GM18505 (cell line): ENCODE measurements at regions not wholly inside any gene's neighbourhood (a gene's known extent, or its start where the extent isn't known, plus 50 kb on each side); places are given as distances from the start of the nearest gene placed in this dataset.

ENCODE experiments used
- ATAC-seq: cut with Tn5 transposase; IDR thresholded peaks from one replicate; pipeline ENCODE4 v1.9.1; 2021; ENCODE audit not compliant: unreplicated experiment
- POLR2A ChIP-seq: IDR thresholded peaks from 4 replicates; pipeline ENCODE4 v1.6.1; 2011; ENCODE audit warnings: borderline replicate concordance; ENCODE audit not compliant: insufficient read depth, insufficient read length; ENCODE audit errors: extremely low read depth

DNA sequence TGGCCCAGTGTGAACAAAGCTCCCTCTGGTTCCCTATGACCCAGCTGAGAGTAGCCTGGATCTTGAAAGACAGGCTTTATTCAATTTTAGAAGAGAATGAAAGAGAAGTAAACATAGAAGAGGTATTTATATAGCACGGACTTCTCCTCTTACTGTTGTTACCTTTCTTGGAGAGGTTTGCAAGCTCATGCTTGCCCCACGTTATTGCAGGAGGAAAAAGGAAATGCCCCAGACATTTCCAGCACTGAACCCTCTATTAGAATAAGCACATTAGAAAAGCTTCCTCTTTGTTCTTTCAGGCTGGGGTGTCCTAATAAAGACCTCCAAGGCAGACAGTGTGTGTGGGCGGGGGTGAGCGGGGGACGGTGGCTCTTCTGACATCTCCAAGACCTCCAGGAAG lies 98.7 kb upstream of the AGBL1 start:
- ATAC-seq: no peak
- TF ChIP-seq POLR2A: no peak

- no peak for TF ChIP-seq POLR2A
- ATAC-seq: no peak
Observed at GRCh38 chr15:85984241-85984640, 95.4 kb upstream of the AGBL1 start.

DNA sequence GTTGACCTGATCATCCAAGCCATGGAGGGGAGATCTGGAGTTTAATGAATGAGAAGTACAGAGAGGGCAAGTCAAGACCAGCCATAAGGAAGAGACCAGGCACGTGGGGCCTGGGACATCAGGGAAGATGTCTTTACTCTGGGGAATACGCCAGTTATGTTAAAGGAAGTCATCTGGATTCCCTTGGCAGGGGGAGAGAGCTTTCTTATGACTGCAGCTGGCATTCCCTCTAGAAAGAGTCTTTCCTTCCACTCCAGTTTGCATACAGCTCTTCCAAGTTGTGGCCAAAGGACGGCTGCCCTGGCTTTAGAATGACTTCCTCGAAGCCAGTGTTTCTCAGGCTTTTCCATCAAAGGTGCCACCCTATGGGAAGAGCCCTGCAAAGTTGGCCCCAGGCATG lies 93.6 kb upstream of the AGBL1 start:
- no peak for TF ChIP-seq POLR2A
- ATAC-seq: no peak

GRCh38 chr15:85986741-85987140 lies 92.9 kb upstream of the AGBL1 start:
- no peak for TF ChIP-seq POLR2A
- ATAC-seq: no peak

DNA sequence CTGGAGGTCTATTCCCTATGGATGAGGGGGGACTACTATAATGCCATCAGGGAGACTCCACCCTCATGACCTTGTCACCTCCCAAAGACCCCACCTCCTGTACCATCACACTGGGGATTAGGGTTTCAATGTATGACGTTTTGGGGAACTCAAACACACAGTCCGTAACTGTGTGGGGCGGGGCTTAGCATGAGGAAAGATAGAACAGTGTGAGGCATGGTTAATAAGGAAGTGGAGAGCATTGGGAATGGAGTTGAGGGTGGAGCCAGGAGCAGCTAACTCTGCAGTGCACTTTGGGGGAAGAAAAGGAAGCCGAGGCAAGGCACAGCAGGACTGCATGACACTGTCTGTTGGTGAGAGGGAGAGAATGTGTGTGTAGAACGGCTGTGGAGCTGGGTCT lies 90.9 kb upstream of the AGBL1 start:
- TF ChIP-seq POLR2A: no peak
- ATAC-seq: no peak

GRCh38 chr15:85992224-85992623 lies 87.4 kb upstream of the AGBL1 start:
- no peak for TF ChIP-seq POLR2A
- ATAC-seq: no peak

DNA sequence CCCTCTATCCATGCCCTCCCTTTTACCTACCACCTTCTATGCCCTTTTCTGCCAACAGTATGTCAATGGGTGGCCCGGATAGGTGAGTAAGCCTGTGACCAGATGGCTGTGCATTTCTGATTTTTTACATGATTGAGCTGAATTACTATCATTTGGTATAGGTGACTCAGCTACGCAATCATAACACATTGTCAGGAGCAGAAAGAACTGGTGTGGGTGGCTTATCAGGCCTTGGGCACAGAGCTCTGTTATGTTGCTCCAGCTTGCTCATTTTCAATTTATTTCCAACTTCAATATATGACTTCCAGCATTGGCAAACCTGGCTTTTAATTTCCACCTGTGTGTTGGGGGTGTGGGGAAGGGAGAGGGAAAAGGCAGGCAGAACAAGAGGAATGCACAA lies 86.6 kb upstream of the AGBL1 start:
- TF ChIP-seq POLR2A: no peak
- ATAC-seq: no peak

- no peak for TF ChIP-seq POLR2A
- no peak for ATAC-seq
Observed at GRCh38 chr15:85997618-85998017, 82.1 kb upstream of the AGBL1 start.

DNA sequence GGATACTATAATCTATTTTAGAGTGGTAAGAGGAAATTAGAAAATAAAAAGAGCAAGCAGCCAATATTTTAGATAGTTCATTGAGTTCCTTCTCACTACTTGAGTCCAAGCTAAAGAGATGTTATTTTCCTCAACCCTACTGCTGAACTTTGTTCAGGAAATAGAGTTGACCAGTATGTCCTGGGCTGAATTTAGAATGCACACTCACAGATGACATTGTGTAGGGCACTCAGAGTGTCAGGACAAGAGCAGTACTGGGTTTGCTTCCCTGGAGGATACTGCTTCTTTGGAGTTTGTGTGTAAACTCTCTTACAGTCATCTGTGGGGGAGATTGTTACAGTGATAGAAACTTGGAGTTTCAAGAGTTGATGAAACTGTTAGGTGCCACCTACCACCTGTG lies 80.0 kb upstream of the AGBL1 start:
- ATAC-seq: no peak
- no peak for TF ChIP-seq POLR2A

- no peak for ATAC-seq
Observed at GRCh38 chr15:86001200-86001599, 78.5 kb upstream of the AGBL1 start.

DNA sequence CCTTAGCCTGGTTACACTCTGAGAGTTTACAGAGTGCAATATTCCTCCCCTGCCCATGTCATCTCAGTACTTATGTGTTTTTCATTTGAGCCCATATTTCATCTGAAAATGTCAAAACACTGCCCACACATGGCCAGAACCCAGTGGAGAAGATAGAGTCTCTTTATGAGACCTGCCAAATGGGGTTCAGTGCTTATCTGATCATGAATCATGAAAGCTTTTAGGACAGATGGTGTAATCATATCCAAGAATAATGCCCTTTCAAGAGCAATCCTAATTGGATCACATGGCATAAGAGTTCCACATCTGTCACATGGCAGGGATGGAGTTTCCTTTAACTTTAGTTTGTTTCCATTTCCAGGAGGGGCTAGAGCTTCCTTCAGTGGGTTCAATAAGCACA lies 77.2 kb upstream of the AGBL1 start:
- no peak for ATAC-seq
- TF ChIP-seq POLR2A: no peak

More at GRCh38 chr15:86001200-86001599, 78.5 kb upstream of the AGBL1 start:
- no peak for TF ChIP-seq POLR2A

DNA sequence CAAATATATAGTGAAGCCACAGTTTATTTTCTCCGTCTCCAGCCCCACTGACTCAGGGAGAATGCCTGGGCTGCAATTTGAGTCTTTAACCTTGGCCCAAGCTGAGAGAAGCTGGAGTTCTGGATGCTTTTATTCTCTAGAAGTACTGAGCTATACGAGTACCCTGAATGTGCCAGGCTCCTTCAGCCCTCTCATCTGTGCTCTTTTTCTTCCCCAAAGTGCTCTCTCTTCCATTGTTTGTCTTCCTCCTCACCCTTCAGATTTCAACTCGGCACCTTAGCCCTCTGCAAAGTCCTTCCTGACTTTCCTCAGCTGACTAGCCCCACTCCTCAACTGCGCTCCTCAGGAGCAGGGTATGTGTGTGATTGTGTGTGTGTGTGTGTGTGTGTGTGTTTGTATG lies 75.6 kb upstream of the AGBL1 start:
- ATAC-seq: no peak
- TF ChIP-seq POLR2A: no peak

DNA sequence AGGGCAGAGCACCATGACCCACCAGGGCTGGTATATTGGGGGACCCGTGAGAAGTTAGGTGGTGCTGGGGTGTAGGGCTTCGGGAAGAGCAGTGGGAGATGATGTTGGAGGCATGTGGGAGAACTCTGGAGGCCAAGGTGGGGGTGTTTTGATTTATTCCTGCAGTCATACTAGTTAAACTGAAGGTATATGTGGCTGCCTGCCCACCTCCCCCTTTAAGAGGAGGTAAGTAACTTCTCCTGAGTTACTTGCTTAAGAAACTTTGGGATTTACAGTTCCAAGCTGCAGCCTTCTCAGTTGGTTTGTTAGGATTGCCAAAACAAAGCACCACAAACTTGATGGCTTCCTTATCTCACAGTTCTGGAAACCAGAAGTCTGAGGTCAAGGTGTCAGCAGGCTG lies 73.1 kb upstream of the AGBL1 start:
- no peak for TF ChIP-seq POLR2A
- no peak for ATAC-seq

- no peak for ATAC-seq
- TF ChIP-seq POLR2A: no peak
Observed at GRCh38 chr15:86009727-86010126, 69.9 kb upstream of the AGBL1 start.

- no peak for ATAC-seq
- no peak for TF ChIP-seq POLR2A
Observed at GRCh38 chr15:86010398-86010797, 69.3 kb upstream of the AGBL1 start.
